ENCODE measurements at regions not wholly inside any gene's neighbourhood (a gene's known extent, or its start where the extent isn't known, plus 50 kb on each side); places are given as distances from the start of the nearest gene placed in this dataset.

DNA sequence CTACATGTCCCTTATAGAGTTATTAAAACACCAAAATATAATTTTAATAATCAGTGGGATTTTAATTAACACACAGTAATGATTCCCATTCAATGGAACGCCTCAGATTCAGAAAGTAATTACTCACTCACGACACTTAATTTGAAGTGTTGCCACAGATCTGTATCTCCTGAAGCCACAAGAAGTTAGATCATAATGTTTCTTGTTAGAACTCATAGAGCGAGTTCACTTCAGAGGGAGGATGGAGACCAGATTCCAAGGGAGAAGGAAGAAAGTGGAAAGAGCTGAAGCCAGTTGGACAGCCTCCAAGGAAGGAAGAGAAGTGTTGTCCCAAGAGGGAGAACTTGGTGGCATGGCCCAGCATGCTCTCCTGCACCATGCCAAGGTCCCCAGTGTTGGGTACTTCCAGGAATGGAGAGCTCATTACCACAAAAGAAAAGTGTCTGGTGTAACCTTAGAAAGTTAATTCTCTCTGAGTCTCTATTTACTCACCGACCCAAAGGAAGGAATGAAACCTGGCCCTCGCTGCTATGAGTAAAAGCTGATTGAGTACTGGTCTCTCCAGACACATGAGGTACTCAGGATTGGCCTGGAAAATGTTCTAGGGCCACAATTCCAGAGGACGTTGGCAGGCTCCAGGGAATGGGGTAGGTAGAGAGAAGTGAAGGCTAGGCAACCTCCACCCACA, 305.4 kb downstream of the BCL11B start:
- H3K4me1 ChIP-seq: no peaks in the 10 kb centered on the region
- intact Hi-C loops (cut with DNase I; ENCODE audit: low total_unique reads): no loop called here
- TF ChIP-seq CTCF (IDR thresholded peaks at IDR 0.05): no peak
- DNase-seq: no peak
- no peak overlapping the region for H3K4me3 ChIP-seq
- H3K36me3 ChIP-seq: no peaks in the 10 kb centered on the region
- H3K27ac ChIP-seq: no peak overlapping the region
- no peaks in the 10 kb centered on the region for H3K9me3 ChIP-seq
- peaks cover 0 to 11% of the 10 kb centered on the region in 2 donors for H3K27me3 ChIP-seq

DNA sequence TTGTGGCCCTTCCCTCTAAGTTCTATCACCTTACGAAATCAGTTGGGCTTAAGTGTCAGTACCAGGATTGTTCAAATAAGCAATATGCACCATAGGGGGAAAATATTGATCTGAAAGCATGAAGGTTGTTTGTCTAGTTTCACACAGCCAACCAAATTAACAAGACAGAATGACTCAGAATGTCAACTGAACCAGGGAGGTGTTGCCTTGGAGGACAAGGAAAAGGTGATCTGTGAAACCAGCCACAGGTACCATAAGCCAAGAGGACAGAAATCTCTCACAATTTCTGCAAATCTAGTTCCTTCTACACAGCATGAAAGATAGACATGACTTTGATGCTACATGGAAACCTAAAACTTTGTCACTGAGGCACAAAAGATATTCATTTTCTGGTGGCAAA, 297.9 kb downstream of the BCL11B start:
- no peak for DNase-seq
- no peak for TF ChIP-seq CTCF (IDR thresholded peaks at IDR 0.05)
- no peaks in the 10 kb centered on the region for H3K4me1 ChIP-seq
- intact Hi-C loops (cut with DNase I; ENCODE audit: low total_unique reads): no loop called here
- no peak overlapping the region for H3K4me3 ChIP-seq
- no peaks in the 10 kb centered on the region for H3K9me3 ChIP-seq
- H3K36me3 ChIP-seq: no peaks in the 10 kb centered on the region
- no peak overlapping the region for H3K27ac ChIP-seq
- no peaks in the 10 kb centered on the region for H3K27me3 ChIP-seq

GRCh38 chr14:98976271-98976670, 295.7 kb downstream of the BCL11B start:
- H3K9me3 ChIP-seq: no peaks in the 10 kb centered on the region
- H3K36me3 ChIP-seq: no peaks in the 10 kb centered on the region
- no peak for TF ChIP-seq CTCF (IDR thresholded peaks at IDR 0.05)
- intact Hi-C loops (cut with DNase I; ENCODE audit: low total_unique reads): no loop called here
- no peak overlapping the region for H3K4me3 ChIP-seq
- no peak overlapping the region for H3K27ac ChIP-seq
- H3K4me1 ChIP-seq: no peaks in the 10 kb centered on the region
- no peaks in the 10 kb centered on the region for H3K27me3 ChIP-seq
- DNase-seq: no peak

GRCh38 chr14:98977451-98977850, 294.5 kb downstream of the BCL11B start:
- H3K4me1 ChIP-seq: no peaks in the 10 kb centered on the region
- H3K27me3 ChIP-seq: no peaks in the 10 kb centered on the region
- H3K4me3 ChIP-seq: no peak overlapping the region
- intact Hi-C loops (cut with DNase I; ENCODE audit: low total_unique reads): no loop called here
- H3K36me3 ChIP-seq: no peaks in the 10 kb centered on the region
- TF ChIP-seq CTCF (IDR thresholded peaks at IDR 0.05): no peak
- no peaks in the 10 kb centered on the region for H3K9me3 ChIP-seq
- DNase-seq: no peak
- H3K27ac ChIP-seq: no peak overlapping the region

- DNase-seq: no peak
- intact Hi-C loops (cut with DNase I; ENCODE audit: low total_unique reads): no loop called here
- Histone ChIP-seq H3K9me3 (no peaks in the 10 kb centered on the region), H3K27me3 (no peaks in the 10 kb centered on the region), H3K4me1 (no peaks in the 10 kb centered on the region), H3K4me3 (no peak overlapping the region), H3K27ac (no peak overlapping the region), H3K36me3 (no peaks in the 10 kb centered on the region)
- TF ChIP-seq CTCF (IDR thresholded peaks at IDR 0.05): no peak
Measured at GRCh38 chr14:98982986-98983385, 289.0 kb downstream of the BCL11B start.
